IMR-90 (cell line): ENCODE measurements at regions not wholly inside any gene's neighbourhood (a gene's known extent, or its start where the extent isn't known, plus 50 kb on each side); places are given as distances from the start of the nearest gene placed in this dataset.

Experiments
- ATAC-seq: fragments of 200-7000 bp; cut with Tn5 transposase; 2 replicates; pipeline ENCODE4 v1.9.1; 2020; ENCODE audit warnings: low read depth, mild to moderate bottlenecking, moderate library complexity
- BruUV-seq: library from RNA; stranded (reverse); fragments of 400-500 nt; replicated peaks from 2 replicates; lab custom pipeline; 2021; lab: Mats Ljungman, UMichigan
- CTCF ChIA-PET: fragments of 300-600 bp; formaldehyde crosslinking; extraction: SDS; loops from one replicate; lab custom pipeline; 2021; ENCODE audit warnings: antibody characterized with exemption; lab: Yijun Ruan, JAX
- POLR2A ChIA-PET: fragments of 300-600 bp; sonication (Branson Sonifier 250); formaldehyde crosslinking; loops from one replicate; lab custom pipeline; 2022; ENCODE audit warnings: antibody characterized with exemption; ENCODE audit not compliant: unreplicated experiment; lab: Charles Lee
- DNase-seq: peaks from one replicate; pipeline ENCODE4 v3.0.0; 2013
- H2AFZ ChIP-seq: replicated peaks from 2 replicates; pipeline ENCODE3; 2013; ENCODE audit warnings: low read length, mild to moderate bottlenecking; ENCODE audit not compliant: poor library complexity
- H2AK5ac ChIP-seq: 2 replicates; pipeline ENCODE4 v1.6.1; 2013; ENCODE audit warnings: low read depth, low read length, inconsistent platforms
- H2AK9ac ChIP-seq: replicated peaks from 2 replicates; pipeline ENCODE3; 2013; ENCODE audit warnings: mild to moderate bottlenecking, low read depth, low read length, moderate library complexity; ENCODE audit not compliant: poor library complexity
- H2BK120ac ChIP-seq: 2 replicates; pipeline ENCODE4 v1.6.1; 2013; ENCODE audit warnings: low read depth, low read length, inconsistent platforms
- H2BK15ac ChIP-seq: 3 replicates; pipeline ENCODE4 v1.6.1; 2013; ENCODE audit warnings: low read depth, low read length, inconsistent platforms
- H2BK20ac ChIP-seq: 2 replicates; pipeline ENCODE4 v1.6.1; 2013; ENCODE audit warnings: low read depth, mild to moderate bottlenecking, inconsistent platforms, low read length, moderate library complexity
- H2BK5ac ChIP-seq: 2 replicates; pipeline ENCODE4 v1.6.1; 2013; ENCODE audit warnings: mild to moderate bottlenecking, low read depth, low read length, inconsistent platforms; ENCODE audit not compliant: poor library complexity, severe bottlenecking
- H3K14ac ChIP-seq: replicated peaks from 2 replicates; pipeline ENCODE4 v1.6.1; 2013; ENCODE audit warnings: low read depth, low read length, inconsistent platforms
- H3K18ac ChIP-seq: 2 replicates; pipeline ENCODE4 v1.6.1; 2013; ENCODE audit warnings: low read depth, low read length, control low read depth
- H3K23ac ChIP-seq: 2 replicates; pipeline ENCODE4 v1.6.1; 2013; ENCODE audit warnings: low read depth, low read length, inconsistent platforms
- H3K27ac ChIP-seq: 2 replicates; pipeline ENCODE4 v1.5.1; 2013; ENCODE audit warnings: mild to moderate bottlenecking, control low read depth, low read length; ENCODE audit not compliant: insufficient read depth
- H3K27me3 ChIP-seq: 2 replicates; pipeline ENCODE4 v1.6.1; 2013; ENCODE audit warnings: low read length; ENCODE audit not compliant: control insufficient read depth, insufficient read depth
- H3K36me3 ChIP-seq: 2 replicates; pipeline ENCODE4 v1.6.1; 2013; ENCODE audit warnings: low read length, mixed read lengths; ENCODE audit not compliant: control insufficient read depth, insufficient read depth
- H3K4ac ChIP-seq: 2 replicates; pipeline ENCODE4 v1.6.1; 2013; ENCODE audit warnings: low read depth, low read length, inconsistent platforms
- H3K4me1 ChIP-seq: 2 replicates; pipeline ENCODE4 v1.6.1; 2013; ENCODE audit warnings: low read length, mixed read lengths; ENCODE audit not compliant: control insufficient read depth, insufficient read depth
- H3K4me2 ChIP-seq: 2 replicates; pipeline ENCODE4 v1.6.1; 2013; ENCODE audit warnings: low read depth, mild to moderate bottlenecking, control low read depth, low read length, moderate library complexity
- H3K4me3 ChIP-seq: 2 replicates; pipeline ENCODE4 v1.5.1; 2013; ENCODE audit warnings: low read depth, mild to moderate bottlenecking, control low read depth, low read length, moderate library complexity; ENCODE audit not compliant: insufficient read depth
- H3K56ac ChIP-seq: 2 replicates; pipeline ENCODE4 v1.6.1; 2013; ENCODE audit warnings: low read length, inconsistent platforms; ENCODE audit not compliant: insufficient read depth; ENCODE audit errors: extremely low read depth
- H3K79me1 ChIP-seq, 2 experiments: 2 replicates each; pipeline ENCODE4 v1.6.1; 2013; ENCODE audit warnings: low read length in 2 of 2, inconsistent platforms in 1 of 2, low read depth in 1 of 2
- H3K9ac ChIP-seq: 2 replicates; pipeline ENCODE4 v1.6.1; 2013; ENCODE audit warnings: low read depth, low read length, control low read depth
- H3K9me1 ChIP-seq: 2 replicates; pipeline ENCODE4 v1.6.1; 2013; ENCODE audit warnings: low read length, inconsistent platforms; ENCODE audit not compliant: insufficient read depth
- H3K9me3 ChIP-seq: 2 replicates; pipeline ENCODE4 v1.6.1; 2013; ENCODE audit warnings: low read length; ENCODE audit not compliant: control insufficient read depth, insufficient read depth
- H4K20me1 ChIP-seq: 2 replicates; pipeline ENCODE4 v1.6.1; 2013; ENCODE audit warnings: low read length, inconsistent platforms; ENCODE audit not compliant: insufficient read depth
- H4K5ac ChIP-seq: 2 replicates; pipeline ENCODE4 v1.6.1; 2013; ENCODE audit warnings: mild to moderate bottlenecking, low read depth, low read length, control low read depth
- H4K8ac ChIP-seq, 2 experiments: 2 replicates each; pipeline ENCODE4 v1.6.1; 2013; ENCODE audit warnings: low read depth in 2 of 2, low read length in 2 of 2, control low read depth in 1 of 2, inconsistent platforms in 1 of 2
- H4K91ac ChIP-seq: 2 replicates; pipeline ENCODE4 v1.6.1; 2013; ENCODE audit warnings: low read depth, low read length, inconsistent platforms; ENCODE audit not compliant: insufficient read depth
- BHLHE40 ChIP-seq: fragments of 150-350 bp; IDR thresholded peaks from 2 replicates; pipeline ENCODE4 v1.6.1; 2016; ENCODE audit warnings: mild to moderate bottlenecking, low read depth, low read length
- CEBPB ChIP-seq: IDR thresholded peaks from 2 replicates; pipeline ENCODE4 v1.6.1; 2012; ENCODE audit warnings: low read depth, low read length, improper control_type of control experiment
- CHD1 ChIP-seq: IDR thresholded peaks from 2 replicates; pipeline ENCODE4 v1.6.1; 2012; ENCODE audit warnings: low read depth, low read length, improper control_type of control experiment
- CTCF ChIP-seq: conservative IDR thresholded peaks from 2 replicates; pipeline ENCODE4 v1.5.1; 2012; ENCODE audit warnings: mild to moderate bottlenecking, low read depth, low read length, improper control_type of control experiment
- FOS ChIP-seq: fragments of 150-350 bp; IDR thresholded peaks from 2 replicates; pipeline ENCODE4 v1.6.1; 2016; ENCODE audit warnings: low read depth, low read length
- MAFK ChIP-seq: IDR thresholded peaks from 2 replicates; pipeline ENCODE4 v1.6.1; 2012; ENCODE audit warnings: low read depth, low read length, improper control_type of control experiment
- MAZ ChIP-seq: IDR thresholded peaks from 2 replicates; pipeline ENCODE4 v1.6.1; 2012; ENCODE audit warnings: low read depth, mild to moderate bottlenecking, low read length, improper control_type of control experiment, moderate library complexity, borderline replicate concordance
- MXI1 ChIP-seq: IDR thresholded peaks from 2 replicates; pipeline ENCODE4 v1.6.1; 2012; ENCODE audit warnings: low read depth, mild to moderate bottlenecking, low read length, moderate library complexity, borderline replicate concordance
- NFE2L2 ChIP-seq: fragments of 150-350 bp; IDR thresholded peaks from 2 replicates; pipeline ENCODE4 v1.6.1; 2016; ENCODE audit warnings: low read depth, mild to moderate bottlenecking, low read length
- POLR2A ChIP-seq: IDR thresholded peaks from 2 replicates; pipeline ENCODE4 v1.6.1; 2012; ENCODE audit warnings: mild to moderate bottlenecking, low read depth, low read length
- RAD21 ChIP-seq: IDR thresholded peaks from 2 replicates; pipeline ENCODE4 v1.6.1; 2012; ENCODE audit warnings: low read length, improper control_type of control experiment
- RCOR1 ChIP-seq: IDR thresholded peaks from 2 replicates; pipeline ENCODE4 v1.6.1; 2012; ENCODE audit warnings: mild to moderate bottlenecking, low read length, improper control_type of control experiment; ENCODE audit not compliant: insufficient replicate concordance
- RFX5 ChIP-seq: IDR thresholded peaks from 2 replicates; pipeline ENCODE4 v1.8.0; 2012; ENCODE audit warnings: low read depth, mild to moderate bottlenecking, low read length, moderate library complexity
- SMC3 ChIP-seq: fragments of 150-350 bp; IDR thresholded peaks from 2 replicates; pipeline ENCODE4 v1.6.1; 2016; ENCODE audit warnings: low read depth, mild to moderate bottlenecking, antibody characterized with exemption, low read length, moderate library complexity
- WGBS, 2 experiments: methylation state at CpG; one replicate each; pipeline versions ENCODE4 v1.1.5 to v1.1.7; 2013; ENCODE audit warnings: missing lambda C conversion rate in 2 of 2; ENCODE audit not compliant: insufficient read length in 1 of 2; ENCODE audit errors: extremely low coverage in 2 of 2; 5-methylcytosine and 5-hydroxymethylcytosine counted together
- dilution Hi-C: fragments of 300-500 bp; cut with HindIII; formaldehyde crosslinking; loops from one replicate; pipeline ENCODE4 v1.14.3; 2018; ENCODE audit warnings: low sequenced_read_pairs; ENCODE audit not compliant: unreplicated experiment
- in situ Hi-C: fragments of 300-500 bp; cut with MboI; formaldehyde crosslinking; loops from 3 replicates; pipeline ENCODE4 v1.14.3; 2019; ENCODE audit warnings: low sequenced_read_pairs, inconsistent platforms, mixed read lengths
- intact Hi-C: fragments of 100-400 bp; cut with micrococcal nuclease; formaldehyde crosslinking; loops from 2 replicates; pipeline ENCODE4 v1.10.0; 2022
- TF ChIP-seq, protein P1 (sequence below): fragments of 150-350 bp; IDR thresholded peaks from 2 replicates; pipeline ENCODE4 v1.6.1; 2016; ENCODE audit warnings: low read depth, mild to moderate bottlenecking, low read length, moderate library complexity, borderline replicate concordance
- TF ChIP-seq, protein P2 (sequence below): fragments of 150-350 bp; IDR thresholded peaks from 2 replicates; pipeline ENCODE4 v1.6.1; 2017; ENCODE audit warnings: mild to moderate bottlenecking, antibody characterized with exemption, low read length, low read depth

- Histone ChIP-seq H3K27ac (0 out of 2 replicates have a peak overlapping the region, but pooled peaks have one; percentile 7), H2AK5ac (peak overlapping the region; percentile 29), H3K18ac (peak overlapping the region; percentile 8; the same call in 1 of the 2 replicates), H2BK15ac (peak overlapping the region; percentile 16; the same call in 2 of the 3 replicates), H3K9ac (0 out of 2 replicates have a peak overlapping the region, but pooled peaks have one; percentile 1), H4K8ac (peak overlapping the region; percentile 62 to 81; a peak in 3 of 4 replicates), H2BK120ac (peak overlapping the region; percentile 71), H3K9me1 (peaks cover 25% of the 10 kb centered on the region), H3K79me1 (peaks cover 3 to 9% of the 10 kb centered on the region in 2 experiments; a peak in 3 of 4 replicates), H3K27me3 (0 out of 2 replicates have a peak, but pooled peaks cover 2% of the 10 kb centered on the region), H2AFZ (peak overlapping the region; percentile 81), H4K5ac (no peak overlapping the region), H3K4me2 (no peak overlapping the region), H3K4ac (peak overlapping the region; percentile 64), H3K9me3 (no peaks in the 10 kb centered on the region), H2BK5ac (peak overlapping the region; percentile 52), H4K20me1 (no peaks in the 10 kb centered on the region), H2AK9ac (peak overlapping the region; percentile 69), H3K36me3 (no peaks in the 10 kb centered on the region), H3K56ac (no peak overlapping the region), H3K23ac (peak overlapping the region; percentile 91), H3K14ac (peak overlapping the region; percentile 16), H4K91ac (0 out of 2 replicates have a peak overlapping the region, but pooled peaks have one; percentile 3), H3K4me1 (peaks cover 22% of the 10 kb centered on the region), H2BK20ac (peak overlapping the region; percentile 32), H3K4me3 (no peak overlapping the region)
- intact Hi-C loops (no loop called here), in situ Hi-C loops (loop anchor here (5.0 kb wide), 1 partner anchor 250 kb away; no protein-coding TSS in a partner anchor), dilution Hi-C loops (no loop called here)
- CTCF ChIA-PET = interaction anchor here (0.8 to 1.5 kb wide), 3 partner anchors 50 to 89 kb away, joined by 3 to 4 read pairs (median 3); no protein-coding TSS in a partner anchor
- DNase-seq (no peak), ATAC-seq (no peak)
- 63% methylated on average over 1 of the region's 4 CpGs; no CpG with 5 or more reads in 1 of the 2 experiments for WGBS, 2 experiments
- TF ChIP-seq, protein P1, sequence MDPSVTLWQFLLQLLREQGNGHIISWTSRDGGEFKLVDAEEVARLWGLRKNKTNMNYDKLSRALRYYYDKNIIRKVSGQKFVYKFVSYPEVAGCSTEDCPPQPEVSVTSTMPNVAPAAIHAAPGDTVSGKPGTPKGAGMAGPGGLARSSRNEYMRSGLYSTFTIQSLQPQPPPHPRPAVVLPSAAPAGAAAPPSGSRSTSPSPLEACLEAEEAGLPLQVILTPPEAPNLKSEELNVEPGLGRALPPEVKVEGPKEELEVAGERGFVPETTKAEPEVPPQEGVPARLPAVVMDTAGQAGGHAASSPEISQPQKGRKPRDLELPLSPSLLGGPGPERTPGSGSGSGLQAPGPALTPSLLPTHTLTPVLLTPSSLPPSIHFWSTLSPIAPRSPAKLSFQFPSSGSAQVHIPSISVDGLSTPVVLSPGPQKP = no peak
- TF ChIP-seq BHLHE40 (no peak), MAZ (no peak), SMC3 (no peak), CTCF (no peak), CEBPB (no peak), FOS (no peak), RCOR1 (no peak), NFE2L2 (no peak), RFX5 (no peak), MXI1 (no peak), CHD1 (no peak), MAFK (no peak), RAD21 (no peak), POLR2A (no peak)
- TF ChIP-seq, protein P2, sequence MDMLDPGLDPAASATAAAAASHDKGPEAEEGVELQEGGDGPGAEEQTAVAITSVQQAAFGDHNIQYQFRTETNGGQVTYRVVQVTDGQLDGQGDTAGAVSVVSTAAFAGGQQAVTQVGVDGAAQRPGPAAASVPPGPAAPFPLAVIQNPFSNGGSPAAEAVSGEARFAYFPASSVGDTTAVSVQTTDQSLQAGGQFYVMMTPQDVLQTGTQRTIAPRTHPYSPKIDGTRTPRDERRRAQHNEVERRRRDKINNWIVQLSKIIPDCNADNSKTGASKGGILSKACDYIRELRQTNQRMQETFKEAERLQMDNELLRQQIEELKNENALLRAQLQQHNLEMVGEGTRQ = no peak
- no TSS peak for BruUV-seq
- POLR2A ChIA-PET = interaction anchor here (0.8 to 1.3 kb wide), 2 partner anchors 82 to 85 kb away, joined by 3 to 4 read pairs; partner anchors contain the start of gene IER3
Measured at GRCh38 chr6:30826961-30827342, 57.4 kb upstream of the DDR1 start.
